Liver (tissue), 3 donors: ENCODE measurements at regions not wholly inside any gene's neighbourhood (a gene's known extent, or its start where the extent isn't known, plus 50 kb on each side); places are given as distances from the start of the nearest gene placed in this dataset.

ENCODE experiments used
- CTCF ChIP-seq: fragments of 150-350 bp; IDR thresholded peaks from 2 replicates; pipeline ENCODE4 v1.5.1; 2017; ENCODE audit warnings: improper control_type of control experiment, low read depth, low read length; ENCODE audit not compliant: missing input control
- GABPA ChIP-seq, 2 donors: IDR thresholded peaks in 1 of 2; conservative IDR thresholded peaks in 1 of 2; 2 replicates each; pipeline ENCODE4 v1.6.1; 2016; ENCODE audit warnings: antibody characterized with exemption in 2 of 2, mild to moderate bottlenecking in 1 of 2, moderate library complexity in 1 of 2
- JUND ChIP-seq, 2 donors: IDR thresholded peaks; 2 replicates each; pipeline ENCODE4 v1.6.1; 2016; ENCODE audit warnings: antibody characterized with exemption in 2 of 2
- RAD21 ChIP-seq, 2 donors: IDR thresholded peaks; 2 replicates each; pipeline ENCODE4 v1.6.1; 2016; ENCODE audit warnings: antibody characterized with exemption in 2 of 2, mild to moderate bottlenecking in 2 of 2
- RXRA ChIP-seq, 2 donors: IDR thresholded peaks; 2 replicates each; pipeline ENCODE4 v1.6.1; 2017 to 2018; ENCODE audit warnings: antibody characterized with exemption in 2 of 2, mild to moderate bottlenecking in 1 of 2
- TAF1 ChIP-seq: conservative IDR thresholded peaks from 2 replicates; pipeline ENCODE4 v1.6.1; 2016; ENCODE audit warnings: antibody characterized with exemption, mild to moderate bottlenecking
- YY1 ChIP-seq: IDR thresholded peaks from 2 replicates; pipeline ENCODE4 v1.6.1; 2016; ENCODE audit warnings: antibody characterized with exemption, mild to moderate bottlenecking
- TF ChIP-seq, protein P1 (sequence below): IDR thresholded peaks from 2 replicates; pipeline ENCODE4 v1.6.1; 2016; ENCODE audit warnings: antibody characterized with exemption
- TF ChIP-seq, protein P2 (sequence below): IDR thresholded peaks from 2 replicates; pipeline ENCODE4 v1.6.1; 2016; ENCODE audit warnings: antibody characterized with exemption, mild to moderate bottlenecking
- donor health status: healthy.
- donor health status: healthy.

- TF ChIP-seq YY1 = no peak
- no peak for TF ChIP-seq CTCF
- TF ChIP-seq RAD21 (IDR thresholded peaks at IDR 0.05) = no peak
- TF ChIP-seq, protein P1, sequence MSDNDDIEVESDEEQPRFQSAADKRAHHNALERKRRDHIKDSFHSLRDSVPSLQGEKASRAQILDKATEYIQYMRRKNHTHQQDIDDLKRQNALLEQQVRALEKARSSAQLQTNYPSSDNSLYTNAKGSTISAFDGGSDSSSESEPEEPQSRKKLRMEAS = no peak
- TF ChIP-seq, protein P2, sequence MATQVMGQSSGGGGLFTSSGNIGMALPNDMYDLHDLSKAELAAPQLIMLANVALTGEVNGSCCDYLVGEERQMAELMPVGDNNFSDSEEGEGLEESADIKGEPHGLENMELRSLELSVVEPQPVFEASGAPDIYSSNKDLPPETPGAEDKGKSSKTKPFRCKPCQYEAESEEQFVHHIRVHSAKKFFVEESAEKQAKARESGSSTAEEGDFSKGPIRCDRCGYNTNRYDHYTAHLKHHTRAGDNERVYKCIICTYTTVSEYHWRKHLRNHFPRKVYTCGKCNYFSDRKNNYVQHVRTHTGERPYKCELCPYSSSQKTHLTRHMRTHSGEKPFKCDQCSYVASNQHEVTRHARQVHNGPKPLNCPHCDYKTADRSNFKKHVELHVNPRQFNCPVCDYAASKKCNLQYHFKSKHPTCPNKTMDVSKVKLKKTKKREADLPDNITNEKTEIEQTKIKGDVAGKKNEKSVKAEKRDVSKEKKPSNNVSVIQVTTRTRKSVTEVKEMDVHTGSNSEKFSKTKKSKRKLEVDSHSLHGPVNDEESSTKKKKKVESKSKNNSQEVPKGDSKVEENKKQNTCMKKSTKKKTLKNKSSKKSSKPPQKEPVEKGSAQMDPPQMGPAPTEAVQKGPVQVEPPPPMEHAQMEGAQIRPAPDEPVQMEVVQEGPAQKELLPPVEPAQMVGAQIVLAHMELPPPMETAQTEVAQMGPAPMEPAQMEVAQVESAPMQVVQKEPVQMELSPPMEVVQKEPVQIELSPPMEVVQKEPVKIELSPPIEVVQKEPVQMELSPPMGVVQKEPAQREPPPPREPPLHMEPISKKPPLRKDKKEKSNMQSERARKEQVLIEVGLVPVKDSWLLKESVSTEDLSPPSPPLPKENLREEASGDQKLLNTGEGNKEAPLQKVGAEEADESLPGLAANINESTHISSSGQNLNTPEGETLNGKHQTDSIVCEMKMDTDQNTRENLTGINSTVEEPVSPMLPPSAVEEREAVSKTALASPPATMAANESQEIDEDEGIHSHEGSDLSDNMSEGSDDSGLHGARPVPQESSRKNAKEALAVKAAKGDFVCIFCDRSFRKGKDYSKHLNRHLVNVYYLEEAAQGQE = no peak
- TF ChIP-seq RXRA (IDR thresholded peaks at IDR 0.05) = peak in 1 of 2 donors; percentile 6
- no peak for TF ChIP-seq GABPA (IDR thresholded peaks at IDR 0.05 in 1 of 2, conservative IDR thresholded peaks at IDR 0.05 in 1 of 2)
- TF ChIP-seq TAF1 = no peak
- TF ChIP-seq JUND (IDR thresholded peaks at IDR 0.05) = no peak
Observed at GRCh38 chr5:112637343-112637742, 100.3 kb upstream of the APC start.
